Ramos (cell line): ENCODE measurements at regions not wholly inside any gene's neighbourhood (a gene's known extent, or its start where the extent isn't known, plus 50 kb on each side); places are given as distances from the start of the nearest gene placed in this dataset.
"Not testable (repeated sequence)": the region's sequence is repeated elsewhere in the genome, so short reads cannot be mapped to it uniquely, and the experiment has no call there.

Experiments used
- in situ Hi-C: fragments of 300-500 bp; cut with MboI; formaldehyde crosslinking; loops from one replicate; pipeline ENCODE4 v1.14.3; 2022; ENCODE audit warnings: low sequenced_read_pairs; ENCODE audit not compliant: unreplicated experiment

DNA sequence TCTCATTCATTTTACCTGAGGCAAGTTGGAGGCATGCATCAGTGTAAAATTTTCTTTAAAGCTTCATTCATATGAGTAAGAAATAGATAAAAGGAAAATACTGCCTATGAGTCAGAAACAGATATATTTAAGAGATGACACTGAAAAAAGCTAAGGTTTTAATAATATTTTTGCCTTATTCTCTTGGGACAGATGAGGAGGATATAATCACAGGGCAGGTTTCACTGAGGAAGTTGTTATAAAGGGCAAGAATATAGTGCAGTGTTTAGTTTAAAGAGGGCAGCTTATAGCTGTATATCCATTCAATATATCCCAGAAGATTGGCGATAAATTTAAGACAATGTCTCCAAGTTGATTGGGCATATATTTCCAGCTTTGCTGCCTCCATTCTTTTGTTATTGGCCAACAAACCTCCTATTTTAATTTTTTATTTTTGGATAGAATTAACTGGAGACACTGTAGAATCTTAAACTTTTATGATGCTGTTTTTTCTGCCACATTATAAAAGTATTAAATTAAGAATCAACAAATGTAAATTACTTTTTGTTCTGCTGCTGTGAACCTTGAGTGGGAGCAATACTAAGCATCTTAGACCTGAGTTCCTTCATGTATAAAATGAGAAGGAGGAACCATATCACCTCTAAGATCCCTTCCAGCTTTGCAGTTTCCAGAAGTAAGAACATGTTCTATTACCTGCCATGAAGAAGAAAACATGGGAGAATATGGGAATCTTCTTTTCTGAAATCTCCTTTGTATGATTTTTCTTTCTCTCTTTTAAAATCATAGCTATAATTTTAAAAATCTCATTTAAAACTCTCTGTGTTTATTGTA is 171.6 kb downstream of the S1PR1 start:
- in situ Hi-C loops, result no loop called here

DNA sequence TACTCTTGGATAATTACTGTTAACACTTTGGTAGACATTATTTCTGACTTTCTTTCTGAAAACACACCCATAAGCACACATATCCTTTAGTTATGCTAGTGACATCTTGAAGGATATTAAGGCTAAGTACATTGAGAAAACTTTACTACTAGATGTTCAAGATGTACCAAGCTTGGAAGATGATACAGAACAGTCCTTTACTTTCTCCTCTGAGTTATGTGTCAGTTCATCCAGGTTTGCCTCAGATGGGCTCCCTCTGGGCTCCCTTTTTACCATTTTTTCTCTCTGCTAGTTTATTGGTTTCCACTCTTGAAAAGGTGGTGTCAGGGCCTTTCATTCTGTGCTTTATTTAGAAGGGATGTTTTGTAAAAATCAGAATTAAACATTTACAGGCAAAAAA is 172.3 kb downstream of the S1PR1 start:
- in situ Hi-C loops, result no loop called here

- in situ Hi-C loops, result no loop called here
Measured at GRCh38 chr1:101410048-101410878, 173.4 kb downstream of the S1PR1 start.

GRCh38 chr1:101420406-101420805 is 183.6 kb downstream of the S1PR1 start:
- in situ Hi-C loops, result no loop called here

GRCh38 chr1:101428083-101428482 is 191.3 kb downstream of the S1PR1 start:
- in situ Hi-C loops, result not testable (repeated sequence)

GRCh38 chr1:101428562-101428961 is 191.7 kb downstream of the S1PR1 start:
- in situ Hi-C loops, result no loop called here

DNA sequence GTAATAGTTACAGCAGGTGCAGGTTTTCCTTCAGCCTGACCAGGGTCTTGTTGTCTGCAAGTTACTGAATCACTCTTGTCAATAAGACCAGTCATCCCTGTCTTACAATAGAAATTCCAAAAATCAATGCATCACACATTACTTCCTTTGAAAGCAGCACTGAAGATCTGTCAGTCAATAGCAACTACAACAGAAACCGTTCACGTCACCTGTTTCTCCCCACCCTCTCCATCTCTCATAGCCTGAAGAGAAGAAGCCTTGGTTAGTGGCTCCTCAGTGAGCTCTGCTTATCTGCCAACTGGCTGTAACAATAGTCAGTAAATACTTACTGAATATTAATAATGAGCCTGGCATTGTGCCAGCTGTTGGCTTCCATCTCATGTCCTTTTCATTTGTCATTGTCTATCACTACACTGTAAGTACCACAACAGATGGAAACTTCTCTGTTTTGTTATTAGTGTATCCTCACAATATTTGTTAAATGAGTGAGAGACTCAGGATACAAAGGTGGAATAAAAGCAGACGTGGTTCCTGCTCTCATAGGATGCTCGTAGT is 195.2 kb downstream of the S1PR1 start:
- in situ Hi-C loops, result loop anchor here (10.0 kb wide), 1 partner anchor 117 kb away; no protein-coding TSS in a partner anchor

DNA sequence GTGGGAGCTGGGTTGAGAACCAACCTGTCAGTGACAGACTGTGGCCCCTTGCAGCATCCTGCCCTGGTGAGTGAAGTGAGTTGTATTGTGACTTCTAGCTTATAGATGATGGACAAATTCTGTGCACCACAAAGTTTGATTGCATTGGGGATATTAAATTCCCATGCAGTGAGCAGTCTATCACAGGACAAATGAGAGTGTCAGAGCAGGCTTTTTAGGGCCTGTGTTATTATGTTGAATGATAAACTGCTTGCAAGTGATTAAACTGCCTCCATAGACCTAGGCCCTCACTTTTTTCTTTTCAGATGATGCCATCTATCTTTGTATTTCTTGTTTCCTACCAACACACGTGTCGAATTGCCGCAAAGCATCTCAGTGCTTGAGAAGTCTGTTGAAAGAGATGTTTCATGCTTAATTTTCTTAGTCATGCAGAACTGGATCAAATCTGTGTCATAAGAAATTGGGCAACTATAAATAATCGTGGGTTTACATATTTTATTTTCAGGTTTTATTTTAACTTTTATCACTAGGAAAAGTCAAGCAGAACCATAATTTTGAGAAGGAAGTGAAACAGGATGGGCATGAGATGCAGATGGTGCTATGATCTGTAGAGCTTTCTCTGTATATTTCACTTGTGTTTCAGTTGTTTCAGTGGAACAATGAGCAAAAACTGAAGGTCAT is 199.2 kb downstream of the S1PR1 start:
- in situ Hi-C loops, result loop anchor here (10.0 kb wide), 1 partner anchor 121 kb away; no protein-coding TSS in a partner anchor

GRCh38 chr1:101437800-101438199 is 201.0 kb downstream of the S1PR1 start:
- in situ Hi-C loops, result loop anchor here (10.0 kb wide), 1 partner anchor 123 kb away; no protein-coding TSS in a partner anchor

DNA sequence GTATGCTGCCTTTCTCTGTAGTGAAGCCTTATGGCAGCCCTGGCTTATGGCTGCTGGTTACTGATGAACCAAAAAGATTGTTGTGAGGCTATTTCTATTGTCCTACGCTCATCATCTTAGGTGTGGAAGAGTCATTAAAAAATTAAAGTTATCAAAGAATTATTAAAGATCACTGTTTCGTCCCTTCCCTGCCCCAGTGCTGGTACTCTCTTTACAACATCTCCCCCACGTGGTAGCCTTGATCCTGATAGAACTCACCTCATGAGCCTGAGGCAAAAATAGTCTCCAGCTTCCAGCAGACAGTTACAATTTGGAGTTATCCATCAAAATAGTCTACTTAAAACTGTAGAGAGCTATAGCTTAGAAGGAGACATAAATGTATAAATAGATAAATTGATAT is 201.5 kb downstream of the S1PR1 start:
- in situ Hi-C loops, result loop anchor here (10.0 kb wide), 1 partner anchor 124 kb away; no protein-coding TSS in a partner anchor

DNA sequence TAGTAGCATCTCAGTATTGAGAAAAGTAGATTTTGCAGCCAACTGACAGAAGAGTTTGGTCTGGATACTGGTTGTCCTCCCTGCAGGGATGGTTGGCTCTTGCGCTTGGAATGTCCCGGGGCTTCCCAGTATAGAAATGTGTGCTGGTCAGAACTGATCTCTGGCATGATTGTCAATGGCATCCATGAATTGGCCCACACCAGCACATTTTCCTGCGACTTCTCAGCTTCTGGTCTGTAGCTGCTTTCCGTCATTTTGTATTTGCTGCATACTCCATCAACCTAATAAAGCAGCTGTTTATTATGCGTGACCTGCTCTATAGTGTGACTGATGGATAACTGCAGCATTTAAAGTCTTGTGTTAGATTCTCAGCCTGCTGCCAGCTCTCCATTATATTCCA is 203.7 kb downstream of the S1PR1 start:
- in situ Hi-C loops, result no loop called here

- in situ Hi-C loops, result no loop called here
Measured at GRCh38 chr1:101444381-101444780, 207.6 kb downstream of the S1PR1 start.

DNA sequence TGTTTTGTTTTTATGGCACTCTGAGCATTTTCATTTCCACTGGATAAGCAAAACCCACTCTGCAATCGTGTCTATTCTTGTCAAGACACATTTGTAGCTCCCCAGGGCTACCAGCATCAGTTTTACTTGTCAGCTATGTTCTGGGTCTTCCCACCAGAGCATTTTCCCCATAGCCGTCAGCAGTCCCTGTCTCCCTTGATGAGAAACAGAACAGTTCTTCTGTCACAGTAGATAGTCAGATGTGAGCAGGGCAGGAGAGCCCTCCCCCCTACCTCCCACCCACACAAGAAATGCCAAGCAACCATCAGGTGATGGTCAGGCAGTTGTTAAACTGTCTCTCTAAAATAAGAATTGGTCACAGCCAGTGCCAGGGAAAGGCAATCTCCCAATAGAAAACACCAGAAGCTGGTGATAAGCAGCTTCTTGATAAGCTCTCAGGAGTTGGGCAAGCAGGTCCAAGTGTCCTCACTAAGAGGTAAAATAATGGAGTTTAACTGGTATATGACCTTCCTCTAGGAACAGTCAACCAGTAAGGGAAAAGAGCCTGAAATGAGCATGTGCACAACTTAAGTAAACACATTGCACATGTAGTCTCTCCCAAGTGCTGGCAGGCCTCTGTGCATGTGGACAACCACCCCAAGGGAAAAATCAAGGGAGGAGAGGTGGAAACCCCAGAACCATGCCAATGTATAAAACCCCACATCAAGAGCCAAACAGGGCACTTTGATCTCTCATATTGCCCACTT is 208.2 kb downstream of the S1PR1 start:
- in situ Hi-C loops, result no loop called here

DNA sequence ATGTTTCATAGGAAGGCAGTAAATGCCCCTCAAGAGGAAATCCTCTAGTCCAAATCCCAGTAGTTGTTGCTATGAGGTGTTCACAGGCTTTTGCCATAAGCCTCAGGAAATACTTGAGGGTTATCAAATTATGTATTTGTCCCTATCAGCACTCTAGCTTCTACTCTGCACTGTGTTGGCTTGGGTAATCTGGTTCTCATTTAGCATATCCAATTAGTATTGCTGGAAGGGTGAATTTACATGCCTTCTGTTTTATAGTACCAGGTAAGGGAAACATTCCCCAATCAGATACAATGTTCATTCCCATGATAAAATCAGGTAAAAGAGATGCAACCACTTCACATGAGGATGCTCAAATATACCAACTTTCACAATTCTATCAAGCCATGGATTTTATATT is 211.2 kb downstream of the S1PR1 start:
- in situ Hi-C loops, result no loop called here

GRCh38 chr1:101450691-101451090 is 213.9 kb downstream of the S1PR1 start:
- in situ Hi-C loops, result not testable (repeated sequence)

DNA sequence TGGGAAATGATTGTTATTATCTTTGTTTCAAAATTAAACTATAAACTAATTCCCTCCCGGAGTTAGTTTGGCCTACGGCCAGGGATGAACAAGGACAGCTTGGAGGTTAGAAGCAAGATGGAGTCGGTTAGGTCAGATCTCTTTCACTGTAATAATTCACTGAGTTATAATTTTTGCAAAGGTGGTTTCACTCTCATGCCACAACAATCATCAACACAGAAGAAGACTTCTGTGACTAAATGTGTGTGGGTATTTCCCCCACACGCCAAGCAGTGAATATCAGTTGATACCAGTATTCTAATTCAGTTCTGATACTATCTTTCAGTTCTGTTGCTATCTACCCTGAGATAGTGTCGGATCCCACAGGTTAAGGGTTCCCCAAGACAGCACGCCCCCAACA is 215.1 kb downstream of the S1PR1 start:
- in situ Hi-C loops, result no loop called here

GRCh38 chr1:101452825-101453224 is 216.0 kb downstream of the S1PR1 start:
- in situ Hi-C loops, result no loop called here

DNA sequence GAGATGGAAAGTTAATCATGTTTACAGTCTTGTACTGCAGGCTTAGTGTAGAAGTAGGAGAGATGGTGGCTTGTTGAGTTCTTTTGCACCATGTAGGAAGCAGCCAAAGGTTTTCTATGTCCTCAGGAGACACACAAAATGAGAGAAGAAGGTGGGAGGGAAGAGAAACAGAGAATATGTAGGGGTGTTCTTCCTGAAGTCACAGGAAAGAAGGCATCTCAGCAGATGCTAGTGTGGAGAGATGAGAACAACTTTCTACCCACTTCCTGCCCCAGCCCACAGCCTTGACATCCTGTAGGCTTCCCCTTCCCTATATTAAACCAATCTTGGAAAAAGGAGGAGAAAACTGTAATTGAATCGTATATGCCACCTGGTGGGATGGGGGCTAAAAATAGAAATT is 217.0 kb downstream of the S1PR1 start:
- in situ Hi-C loops, result no loop called here

DNA sequence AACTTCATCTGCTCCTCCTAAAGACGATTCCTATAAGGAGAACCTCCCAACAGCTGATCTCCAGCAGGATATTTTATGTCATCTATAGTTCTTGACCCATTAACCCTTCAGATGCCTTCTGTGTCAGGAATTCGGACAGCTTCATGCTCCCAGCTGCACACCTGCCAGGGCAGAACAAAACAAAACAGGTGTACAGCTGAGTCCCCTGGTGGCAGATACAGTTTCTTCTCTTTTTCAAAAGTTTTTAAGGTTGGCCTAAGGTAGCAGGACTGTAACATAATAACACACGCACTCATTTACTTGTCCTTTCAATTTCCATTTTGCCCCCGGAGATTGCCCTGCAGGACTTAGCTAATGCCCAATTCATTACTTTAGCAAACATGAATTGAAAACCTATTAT is 218.3 kb downstream of the S1PR1 start:
- in situ Hi-C loops, result no loop called here

- in situ Hi-C loops, result no loop called here
Measured at GRCh38 chr1:101460739-101461138, 223.9 kb downstream of the S1PR1 start.
